ENCODE measurements at regions not wholly inside any gene's neighbourhood (a gene's known extent, or its start where the extent isn't known, plus 50 kb on each side); places are given as distances from the start of the nearest gene placed in this dataset.

- TF ChIP-seq, protein P1, sequence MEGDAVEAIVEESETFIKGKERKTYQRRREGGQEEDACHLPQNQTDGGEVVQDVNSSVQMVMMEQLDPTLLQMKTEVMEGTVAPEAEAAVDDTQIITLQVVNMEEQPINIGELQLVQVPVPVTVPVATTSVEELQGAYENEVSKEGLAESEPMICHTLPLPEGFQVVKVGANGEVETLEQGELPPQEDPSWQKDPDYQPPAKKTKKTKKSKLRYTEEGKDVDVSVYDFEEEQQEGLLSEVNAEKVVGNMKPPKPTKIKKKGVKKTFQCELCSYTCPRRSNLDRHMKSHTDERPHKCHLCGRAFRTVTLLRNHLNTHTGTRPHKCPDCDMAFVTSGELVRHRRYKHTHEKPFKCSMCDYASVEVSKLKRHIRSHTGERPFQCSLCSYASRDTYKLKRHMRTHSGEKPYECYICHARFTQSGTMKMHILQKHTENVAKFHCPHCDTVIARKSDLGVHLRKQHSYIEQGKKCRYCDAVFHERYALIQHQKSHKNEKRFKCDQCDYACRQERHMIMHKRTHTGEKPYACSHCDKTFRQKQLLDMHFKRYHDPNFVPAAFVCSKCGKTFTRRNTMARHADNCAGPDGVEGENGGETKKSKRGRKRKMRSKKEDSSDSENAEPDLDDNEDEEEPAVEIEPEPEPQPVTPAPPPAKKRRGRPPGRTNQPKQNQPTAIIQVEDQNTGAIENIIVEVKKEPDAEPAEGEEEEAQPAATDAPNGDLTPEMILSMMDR (IDR thresholded peaks at IDR 0.05; ENCODE audit: insufficient read depth, low read depth, low read length) = no peak
- TF ChIP-seq EZH2 (IDR thresholded peaks at IDR 0.05; ENCODE audit: insufficient read depth, low read length) = no peak
Observed at GRCh38 chr17:27950995-27951394, 57.8 kb upstream of the LYRM9 start.
